ENCODE measurements at regions not wholly inside any gene's neighbourhood (a gene's known extent, or its start where the extent isn't known, plus 50 kb on each side); places are given as distances from the start of the nearest gene placed in this dataset.
A peak's percentile ranks its signal among the peaks of the same experiment; 100 is the strongest.

- TF ChIP-seq, protein P1, sequence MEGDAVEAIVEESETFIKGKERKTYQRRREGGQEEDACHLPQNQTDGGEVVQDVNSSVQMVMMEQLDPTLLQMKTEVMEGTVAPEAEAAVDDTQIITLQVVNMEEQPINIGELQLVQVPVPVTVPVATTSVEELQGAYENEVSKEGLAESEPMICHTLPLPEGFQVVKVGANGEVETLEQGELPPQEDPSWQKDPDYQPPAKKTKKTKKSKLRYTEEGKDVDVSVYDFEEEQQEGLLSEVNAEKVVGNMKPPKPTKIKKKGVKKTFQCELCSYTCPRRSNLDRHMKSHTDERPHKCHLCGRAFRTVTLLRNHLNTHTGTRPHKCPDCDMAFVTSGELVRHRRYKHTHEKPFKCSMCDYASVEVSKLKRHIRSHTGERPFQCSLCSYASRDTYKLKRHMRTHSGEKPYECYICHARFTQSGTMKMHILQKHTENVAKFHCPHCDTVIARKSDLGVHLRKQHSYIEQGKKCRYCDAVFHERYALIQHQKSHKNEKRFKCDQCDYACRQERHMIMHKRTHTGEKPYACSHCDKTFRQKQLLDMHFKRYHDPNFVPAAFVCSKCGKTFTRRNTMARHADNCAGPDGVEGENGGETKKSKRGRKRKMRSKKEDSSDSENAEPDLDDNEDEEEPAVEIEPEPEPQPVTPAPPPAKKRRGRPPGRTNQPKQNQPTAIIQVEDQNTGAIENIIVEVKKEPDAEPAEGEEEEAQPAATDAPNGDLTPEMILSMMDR (IDR thresholded peaks at IDR 0.05; ENCODE audit: poor library complexity), result no peak
- TF ChIP-seq EZH2phosphoT487 (IDR thresholded peaks at IDR 0.05; ENCODE audit: low read depth, severe bottlenecking, unreplicated experiment), result peak; percentile 89
- no peak for TF ChIP-seq EZH2 (IDR thresholded peaks at IDR 0.05; ENCODE audit: borderline replicate concordance)
Measured at GRCh38 chr2:204336153-204336744, 209.0 kb upstream of the PARD3B start.
